Parathyroid adenoma (tissue), 2 donors: ENCODE measurements at regions not wholly inside any gene's neighbourhood (a gene's known extent, or its start where the extent isn't known, plus 50 kb on each side); places are given as distances from the start of the nearest gene placed in this dataset.

Source experiments
- H2AFZ ChIP-seq: fragments of 300-600 bp; sonication (generic); one replicate; pipeline ENCODE4 v1.7.0; 2017; ENCODE audit warnings: antibody characterized with exemption, mild to moderate bottlenecking
- H3K27ac ChIP-seq: fragments of 300-600 bp; sonication (generic); one replicate; pipeline ENCODE4 v1.7.0; 2017
- H3K27me3 ChIP-seq: fragments of 300-600 bp; sonication (generic); one replicate; pipeline ENCODE4 v1.7.0; 2017; ENCODE audit warnings: low read length; ENCODE audit not compliant: control insufficient read depth, insufficient read depth
- H3K36me3 ChIP-seq: fragments of 300-600 bp; sonication (generic); one replicate; pipeline ENCODE4 v1.7.0; 2017; ENCODE audit warnings: low read length; ENCODE audit not compliant: control insufficient read depth, insufficient read depth
- H3K4me1 ChIP-seq: fragments of 300-600 bp; sonication (generic); one replicate; pipeline ENCODE4 v1.7.0; 2017; ENCODE audit warnings: control low read depth
- H3K4me2 ChIP-seq: fragments of 300-600 bp; sonication (generic); one replicate; pipeline ENCODE4 v1.7.0; 2017; ENCODE audit warnings: low read length
- H3K4me3 ChIP-seq: fragments of 300-600 bp; sonication (generic); one replicate; pipeline ENCODE4 v1.7.0; 2017; ENCODE audit warnings: low read depth, low read length
- H3K79me2 ChIP-seq: fragments of 300-600 bp; sonication (generic); one replicate; pipeline ENCODE4 v1.7.0; 2017; ENCODE audit warnings: control low read depth
- H3K9ac ChIP-seq: fragments of 300-600 bp; sonication (generic); one replicate; pipeline ENCODE4 v1.7.0; 2017; ENCODE audit warnings: mild to moderate bottlenecking
- H3K9me3 ChIP-seq: fragments of 300-600 bp; sonication (generic); one replicate; pipeline ENCODE4 v1.7.0; 2017; ENCODE audit warnings: low read length; ENCODE audit not compliant: control insufficient read depth
- TF ChIP-seq, protein P1 (sequence below): fragments of 300-600 bp; sonication (generic); IDR thresholded peaks from one replicate; pipeline ENCODE4 v1.7.0; 2017; ENCODE audit warnings: antibody characterized with exemption, mild to moderate bottlenecking
- donor health status: primary hyperparathyroidism.

DNA sequence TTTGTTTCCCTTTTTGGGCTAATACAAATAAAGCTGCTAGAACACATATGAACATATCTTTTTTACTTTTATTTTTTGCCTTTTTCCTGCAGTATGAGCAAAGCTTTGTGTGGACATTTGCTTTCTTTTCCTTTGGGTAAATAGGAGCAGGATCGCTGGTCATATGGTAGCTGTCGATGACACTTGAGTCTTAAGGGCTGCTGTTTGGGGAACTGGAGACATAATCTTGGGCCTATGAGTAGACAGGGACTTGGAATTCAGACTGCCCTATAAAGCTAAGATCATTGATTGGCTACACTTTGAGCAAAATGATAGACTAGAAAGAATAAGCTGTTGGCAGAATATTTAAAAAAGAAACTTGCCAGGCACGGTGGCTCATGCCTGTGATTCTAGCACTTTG, 60.9 kb upstream of the ABL1 start:
- H3K4me2 ChIP-seq, result no peak overlapping the region
- H3K4me1 ChIP-seq, result no peaks in the 10 kb centered on the region
- TF ChIP-seq, protein P1, sequence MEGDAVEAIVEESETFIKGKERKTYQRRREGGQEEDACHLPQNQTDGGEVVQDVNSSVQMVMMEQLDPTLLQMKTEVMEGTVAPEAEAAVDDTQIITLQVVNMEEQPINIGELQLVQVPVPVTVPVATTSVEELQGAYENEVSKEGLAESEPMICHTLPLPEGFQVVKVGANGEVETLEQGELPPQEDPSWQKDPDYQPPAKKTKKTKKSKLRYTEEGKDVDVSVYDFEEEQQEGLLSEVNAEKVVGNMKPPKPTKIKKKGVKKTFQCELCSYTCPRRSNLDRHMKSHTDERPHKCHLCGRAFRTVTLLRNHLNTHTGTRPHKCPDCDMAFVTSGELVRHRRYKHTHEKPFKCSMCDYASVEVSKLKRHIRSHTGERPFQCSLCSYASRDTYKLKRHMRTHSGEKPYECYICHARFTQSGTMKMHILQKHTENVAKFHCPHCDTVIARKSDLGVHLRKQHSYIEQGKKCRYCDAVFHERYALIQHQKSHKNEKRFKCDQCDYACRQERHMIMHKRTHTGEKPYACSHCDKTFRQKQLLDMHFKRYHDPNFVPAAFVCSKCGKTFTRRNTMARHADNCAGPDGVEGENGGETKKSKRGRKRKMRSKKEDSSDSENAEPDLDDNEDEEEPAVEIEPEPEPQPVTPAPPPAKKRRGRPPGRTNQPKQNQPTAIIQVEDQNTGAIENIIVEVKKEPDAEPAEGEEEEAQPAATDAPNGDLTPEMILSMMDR, result no peak
- no peak overlapping the region for H3K4me3 ChIP-seq
- H3K9me3 ChIP-seq, result no peaks in the 10 kb centered on the region
- H2AFZ ChIP-seq, result no peak overlapping the region
- H3K79me2 ChIP-seq, result peaks cover 25% of the 10 kb centered on the region
- H3K36me3 ChIP-seq, result no peaks in the 10 kb centered on the region
- H3K9ac ChIP-seq, result no peak overlapping the region
- no peak overlapping the region for H3K27ac ChIP-seq
- H3K27me3 ChIP-seq, result no peaks in the 10 kb centered on the region

DNA sequence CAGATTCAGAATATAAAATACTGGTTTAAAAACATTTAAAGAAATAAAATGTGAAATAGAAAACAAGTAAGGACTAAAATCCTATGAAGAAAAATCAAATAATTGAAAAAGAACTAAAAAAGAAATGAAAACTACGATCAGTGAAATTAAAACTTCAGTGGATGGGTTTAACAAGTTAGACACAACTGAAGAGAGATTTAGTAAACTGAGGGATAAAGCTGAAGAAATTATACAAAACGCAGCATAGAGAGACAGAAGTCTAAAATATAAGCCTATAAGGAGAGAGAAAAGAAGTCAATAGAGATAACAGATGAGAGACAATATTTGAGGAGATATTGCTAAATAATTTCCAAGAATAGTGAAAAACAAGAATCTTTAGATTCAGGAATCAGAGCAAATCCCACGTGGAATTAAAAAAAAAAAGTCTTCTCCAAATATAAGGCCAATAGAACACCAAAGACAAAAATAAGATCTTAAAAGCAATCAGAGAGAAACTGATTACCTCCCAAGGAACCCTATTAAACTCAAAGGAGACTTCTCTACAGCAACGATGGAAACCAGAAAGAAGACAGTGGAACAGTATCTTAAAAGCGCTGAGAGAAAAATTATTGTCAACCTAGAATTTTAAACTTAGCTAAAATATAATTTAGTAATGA, 59.6 kb upstream of the ABL1 start:
- Histone ChIP-seq H3K36me3 (no peaks in the 10 kb centered on the region), H3K27me3 (no peaks in the 10 kb centered on the region), H2AFZ (no peak overlapping the region), H3K27ac (no peak overlapping the region), H3K4me3 (no peak overlapping the region), H3K79me2 (peaks cover 25% of the 10 kb centered on the region), H3K9me3 (no peaks in the 10 kb centered on the region), H3K4me1 (no peaks in the 10 kb centered on the region), H3K9ac (no peak overlapping the region), H3K4me2 (no peak overlapping the region)
- TF ChIP-seq, protein P1, result no peak

DNA sequence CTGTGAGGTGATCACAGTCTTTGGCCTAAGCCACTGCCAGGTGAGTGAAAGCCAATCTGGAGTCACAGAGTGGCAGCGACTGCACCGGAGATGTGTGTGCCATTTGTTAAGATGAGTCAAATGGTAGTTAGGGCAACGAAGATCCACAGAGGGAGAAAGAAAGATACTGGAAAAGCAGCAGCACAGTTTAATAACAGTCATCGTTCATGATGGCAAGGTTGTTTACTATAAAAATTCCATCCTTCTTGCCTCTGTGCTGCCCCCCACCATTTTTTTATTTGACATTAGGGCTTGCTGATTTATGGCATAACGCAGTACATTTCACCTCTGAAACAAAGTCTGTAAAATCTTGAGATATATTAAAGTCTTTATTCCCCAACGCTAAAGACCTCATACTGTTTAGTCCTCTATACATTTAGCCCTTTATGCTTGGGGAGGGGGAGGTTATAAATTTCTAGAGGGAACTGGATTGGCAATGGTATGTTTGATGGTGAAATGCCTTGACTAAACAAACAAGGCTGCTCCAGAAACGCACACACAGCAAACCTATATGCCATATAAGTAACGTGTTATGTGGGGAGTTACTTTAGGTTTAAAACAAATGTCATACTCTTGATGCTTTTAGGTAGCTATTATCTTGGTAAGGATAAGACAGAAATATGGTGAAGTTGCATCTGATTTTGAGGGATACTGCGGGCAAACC, 55.8 kb upstream of the ABL1 start:
- Histone ChIP-seq H3K27me3 (no peaks in the 10 kb centered on the region), H3K4me2 (no peak overlapping the region), H3K4me1 (no peaks in the 10 kb centered on the region), H3K36me3 (no peaks in the 10 kb centered on the region), H3K27ac (no peak overlapping the region), H3K79me2 (peaks cover 21% of the 10 kb centered on the region), H3K9ac (no peak overlapping the region), H3K9me3 (no peaks in the 10 kb centered on the region), H2AFZ (no peak overlapping the region), H3K4me3 (no peak overlapping the region)
- TF ChIP-seq, protein P1, result no peak

DNA sequence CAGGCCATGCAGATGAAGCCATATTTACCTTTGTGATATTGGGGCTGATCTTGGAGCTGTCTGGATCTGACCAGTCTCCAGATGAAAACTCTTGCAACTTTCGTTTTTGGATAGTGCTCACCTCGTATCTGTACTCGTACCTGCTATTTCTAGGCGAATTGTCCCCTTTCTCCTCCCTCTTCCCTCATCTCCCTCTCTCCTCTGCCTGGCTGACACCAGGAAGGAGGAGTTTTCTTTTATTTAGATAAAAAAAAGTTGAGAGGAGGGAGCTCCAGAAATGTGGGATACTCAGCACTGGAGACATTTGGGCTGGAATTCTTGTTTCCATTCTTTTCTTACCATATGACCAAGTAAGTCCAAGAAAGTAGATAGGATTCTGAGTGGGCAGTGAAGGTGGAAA, 54.6 kb upstream of the ABL1 start:
- Histone ChIP-seq H3K79me2 (peaks cover 22% of the 10 kb centered on the region), H3K27ac (peak overlapping the region; percentile 72), H3K9me3 (no peaks in the 10 kb centered on the region), H3K9ac (no peak overlapping the region), H3K4me2 (peak overlapping the region; percentile 23), H3K4me1 (no peaks in the 10 kb centered on the region), H2AFZ (no peak overlapping the region), H3K27me3 (no peaks in the 10 kb centered on the region), H3K4me3 (no peak overlapping the region), H3K36me3 (no peaks in the 10 kb centered on the region)
- TF ChIP-seq, protein P1, result no peak
